GM12878 (cell line): ENCODE measurements at regions not wholly inside any gene's neighbourhood (a gene's known extent, or its start where the extent isn't known, plus 50 kb on each side); places are given as distances from the start of the nearest gene placed in this dataset.

ENCODE experiments used
- ATAC-seq: fragments of 200-7000 bp; cut with Tn5 transposase; 3 replicates; pipeline ENCODE4 v1.9.1; 2020; ENCODE audit warnings: mild to moderate bottlenecking, moderate library complexity
- BruUV-seq: library from RNA; stranded (reverse); fragments of 400-500 nt; replicated peaks from 2 replicates; lab custom pipeline; 2021; lab: Mats Ljungman, UMichigan
- CTCF ChIA-PET: fragments of 300-600 bp; sonication (Branson Sonifier 250); formaldehyde crosslinking; extraction: SDS; loops from one replicate; lab custom pipeline; 2021; ENCODE audit warnings: inconsistent platforms; lab: Yijun Ruan, JAX
- POLR2A ChIA-PET: fragments of 350-600 bp; formaldehyde crosslinking; extraction: SDS; loops from one replicate; lab custom pipeline; 2021; ENCODE audit warnings: inconsistent platforms; lab: Charles Lee
- RAD21 ChIA-PET: fragments of 300-600 bp; sonication (Branson Sonifier 250); formaldehyde crosslinking; loops from one replicate; lab custom pipeline; 2023; ENCODE audit warnings: antibody characterized with exemption; ENCODE audit not compliant: unreplicated experiment; lab: Charles Lee
- SMC1A ChIA-PET: fragments of 300-600 bp; sonication (Branson Sonifier 250); formaldehyde crosslinking; loops from one replicate; lab custom pipeline; 2023; ENCODE audit not compliant: unreplicated experiment, uncharacterized antibody; lab: Charles Lee
- DNase-seq: peaks from one replicate; pipeline ENCODE4 v3.0.0-alpha.2; 2011; ENCODE audit warnings: low read depth, low spot score
- FAIRE-seq: peaks from 3 replicates; lab custom pipeline; 2011; peaks lifted over from hg19 to GRCh38; lab: Jason Lieb, UNC
- H2AFZ ChIP-seq: 2 replicates; pipeline ENCODE4 v1.6.0; 2011; ENCODE audit warnings: low read depth, low read length, control low read depth; ENCODE audit not compliant: control insufficient read depth
- H3K27ac ChIP-seq: 2 replicates; pipeline ENCODE4 v1.5.1; 2011; ENCODE audit warnings: control low read depth; ENCODE audit not compliant: control insufficient read depth, insufficient read depth
- H3K27me3 ChIP-seq, 2 experiments: replicated peaks in 1 of 2; 2 replicates each; pipeline versions ENCODE4 v1.6.0 to v1.6.1; 2011; ENCODE audit warnings: low read length in 1 of 2; ENCODE audit not compliant: control insufficient read depth in 2 of 2, insufficient read depth in 2 of 2
- H3K36me3 ChIP-seq, 2 experiments: 2 replicates each; pipeline ENCODE4 v1.5.1; 2011; ENCODE audit warnings: low read length in 1 of 2; ENCODE audit not compliant: control insufficient read depth in 2 of 2, insufficient read depth in 2 of 2
- H3K4me1 ChIP-seq: 2 replicates; pipeline ENCODE4 v1.6.1; 2011; ENCODE audit warnings: mild to moderate bottlenecking, low read length, moderate library complexity, mixed read lengths; ENCODE audit not compliant: control insufficient read depth, insufficient read depth
- H3K4me2 ChIP-seq: 2 replicates; pipeline ENCODE4 v1.6.0; 2011; ENCODE audit warnings: control low read depth; ENCODE audit not compliant: control insufficient read depth, insufficient read depth
- H3K4me3 ChIP-seq: fragments of 200-600 bp; sonication (generic); 2 replicates; pipeline ENCODE4 v1.5.1; 2016
- H3K79me2 ChIP-seq: 2 replicates; pipeline ENCODE4 v1.6.0; 2011; ENCODE audit warnings: low read length; ENCODE audit not compliant: control insufficient read depth, insufficient read depth
- H3K9ac ChIP-seq: 2 replicates; pipeline ENCODE4 v1.8.0; 2011; ENCODE audit warnings: low read length, control low read depth, mixed read lengths; ENCODE audit not compliant: control insufficient read depth, insufficient read depth
- H3K9me3 ChIP-seq: replicated peaks from 3 replicates; pipeline ENCODE4 v1.5.1; 2011; ENCODE audit warnings: mild to moderate bottlenecking, low read length; ENCODE audit not compliant: control insufficient read depth, insufficient read depth
- H4K20me1 ChIP-seq: 2 replicates; pipeline ENCODE4 v1.6.0; 2011; ENCODE audit not compliant: control insufficient read depth, insufficient read depth
- CBFB ChIP-seq: IDR thresholded peaks from 2 replicates; pipeline ENCODE4 v1.6.1; 2016; ENCODE audit warnings: antibody characterized with exemption, low read depth
- CREM ChIP-seq: IDR thresholded peaks from 2 replicates; pipeline ENCODE4 v1.6.1; 2014; ENCODE audit warnings: antibody characterized with exemption, low read depth
- CUX1 ChIP-seq: IDR thresholded peaks from 2 replicates; pipeline ENCODE4 v1.6.1; 2012; ENCODE audit warnings: improper control_type of control experiment, low read depth, low read length; ENCODE audit not compliant: insufficient replicate concordance
- MXI1 ChIP-seq: fragments of 150-350 bp; IDR thresholded peaks from 2 replicates; pipeline ENCODE4 v1.6.1; 2011; ENCODE audit warnings: low read depth, mild to moderate bottlenecking, inconsistent platforms, low read length, improper control_type of control experiment
- NR2F1 ChIP-seq: fragments of 450-650 bp; conservative IDR thresholded peaks from 2 replicates; pipeline ENCODE4 v1.6.1; 2017; ENCODE audit warnings: mild to moderate bottlenecking
- RUNX3 ChIP-seq: IDR thresholded peaks from 2 replicates; pipeline ENCODE4 v1.6.1; 2012; ENCODE audit warnings: low read length, inconsistent platforms
- SIX5 ChIP-seq: IDR thresholded peaks from 2 replicates; pipeline ENCODE4 v1.6.1; 2011; ENCODE audit warnings: mild to moderate bottlenecking, low read depth, low read length, moderate library complexity; ENCODE audit not compliant: severe bottlenecking
- WGBS: methylation state at CpG from one replicate; pipeline ENCODE4 v1.1.6; 2016; ENCODE audit warnings: low lambda C conversion rate; ENCODE audit not compliant: insufficient replicate concordance, insufficient coverage; ENCODE audit errors: missing lambda C conversion rate; 5-methylcytosine and 5-hydroxymethylcytosine counted together
- in situ Hi-C: fragments of 300-500 bp; cut with MboI; formaldehyde crosslinking; loops from 9 replicates; pipeline ENCODE4 v1.14.3; 2018; ENCODE audit warnings: mixed read lengths
- intact Hi-C: fragments of 100-400 bp; cut with micrococcal nuclease; formaldehyde crosslinking; loops from one replicate; pipeline ENCODE4 v1.14.2; 2022; ENCODE audit not compliant: unreplicated experiment
- TF ChIP-seq, protein P1 (sequence below): fragments of 450-650 bp; IDR thresholded peaks from 2 replicates; pipeline ENCODE4 v1.6.1; 2017; ENCODE audit warnings: mild to moderate bottlenecking, moderate library complexity
- TF ChIP-seq, protein P2 (sequence below): fragments of 450-650 bp; IDR thresholded peaks from 2 replicates; pipeline ENCODE4 v1.6.1; 2016; ENCODE audit warnings: mild to moderate bottlenecking

GRCh38 chr14:80325688-80326087, 114.4 kb upstream of the DIO2 start (continued):
- TF ChIP-seq CUX1: no peak
- no peak for TF ChIP-seq NR2F1
- no peak for TF ChIP-seq MXI1
- TF ChIP-seq CBFB: no peak
- no peak for TF ChIP-seq RUNX3

DNA sequence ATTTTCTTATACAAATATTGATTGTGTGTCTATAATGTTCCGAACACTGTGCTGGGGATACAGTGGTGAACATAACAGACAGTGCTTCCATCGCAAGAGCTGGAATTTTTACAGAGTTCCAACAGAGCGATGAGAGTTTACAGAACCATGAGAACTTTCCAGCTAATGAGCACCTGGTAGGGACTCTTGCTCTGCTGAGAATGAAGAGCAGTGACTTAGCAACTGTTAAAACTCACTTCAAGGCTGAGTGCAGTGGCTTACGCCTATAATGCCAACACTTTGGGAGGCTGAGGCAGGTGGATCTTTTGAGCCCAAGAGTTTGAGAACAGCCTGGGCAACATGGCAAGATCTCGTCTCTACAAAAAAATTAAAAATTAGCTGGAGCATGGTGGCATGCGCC, 113.8 kb upstream of the DIO2 start:
- in situ Hi-C loops: no loop called here
- no peak overlapping the region for H3K4me3 ChIP-seq
- RAD21 ChIA-PET: no interaction called here
- POLR2A ChIA-PET: no interaction called here
- no peaks in the 10 kb centered on the region for H4K20me1 ChIP-seq
- intact Hi-C loops: no loop called here
- no peaks in the 10 kb centered on the region for H3K79me2 ChIP-seq
- no peaks in the 10 kb centered on the region for H3K9me3 ChIP-seq
- DNase-seq: no peak
- H3K27ac ChIP-seq: no peak overlapping the region
- no peak overlapping the region for H2AFZ ChIP-seq
- H3K27me3 ChIP-seq: no peaks in the 10 kb centered on the region
- H3K4me1 ChIP-seq: no peaks in the 10 kb centered on the region
- FAIRE-seq: no peak
- no peaks in the 10 kb centered on the region for H3K36me3 ChIP-seq
- 50% methylated on average over 6 of the region's 6 CpGs for WGBS
- SMC1A ChIA-PET: no interaction called here
- H3K4me2 ChIP-seq: no peak overlapping the region
- no peak overlapping the region for H3K9ac ChIP-seq
- CTCF ChIA-PET: no interaction called here
- ATAC-seq: no peak
- BruUV-seq: no TSS peak
- TF ChIP-seq, protein P1, sequence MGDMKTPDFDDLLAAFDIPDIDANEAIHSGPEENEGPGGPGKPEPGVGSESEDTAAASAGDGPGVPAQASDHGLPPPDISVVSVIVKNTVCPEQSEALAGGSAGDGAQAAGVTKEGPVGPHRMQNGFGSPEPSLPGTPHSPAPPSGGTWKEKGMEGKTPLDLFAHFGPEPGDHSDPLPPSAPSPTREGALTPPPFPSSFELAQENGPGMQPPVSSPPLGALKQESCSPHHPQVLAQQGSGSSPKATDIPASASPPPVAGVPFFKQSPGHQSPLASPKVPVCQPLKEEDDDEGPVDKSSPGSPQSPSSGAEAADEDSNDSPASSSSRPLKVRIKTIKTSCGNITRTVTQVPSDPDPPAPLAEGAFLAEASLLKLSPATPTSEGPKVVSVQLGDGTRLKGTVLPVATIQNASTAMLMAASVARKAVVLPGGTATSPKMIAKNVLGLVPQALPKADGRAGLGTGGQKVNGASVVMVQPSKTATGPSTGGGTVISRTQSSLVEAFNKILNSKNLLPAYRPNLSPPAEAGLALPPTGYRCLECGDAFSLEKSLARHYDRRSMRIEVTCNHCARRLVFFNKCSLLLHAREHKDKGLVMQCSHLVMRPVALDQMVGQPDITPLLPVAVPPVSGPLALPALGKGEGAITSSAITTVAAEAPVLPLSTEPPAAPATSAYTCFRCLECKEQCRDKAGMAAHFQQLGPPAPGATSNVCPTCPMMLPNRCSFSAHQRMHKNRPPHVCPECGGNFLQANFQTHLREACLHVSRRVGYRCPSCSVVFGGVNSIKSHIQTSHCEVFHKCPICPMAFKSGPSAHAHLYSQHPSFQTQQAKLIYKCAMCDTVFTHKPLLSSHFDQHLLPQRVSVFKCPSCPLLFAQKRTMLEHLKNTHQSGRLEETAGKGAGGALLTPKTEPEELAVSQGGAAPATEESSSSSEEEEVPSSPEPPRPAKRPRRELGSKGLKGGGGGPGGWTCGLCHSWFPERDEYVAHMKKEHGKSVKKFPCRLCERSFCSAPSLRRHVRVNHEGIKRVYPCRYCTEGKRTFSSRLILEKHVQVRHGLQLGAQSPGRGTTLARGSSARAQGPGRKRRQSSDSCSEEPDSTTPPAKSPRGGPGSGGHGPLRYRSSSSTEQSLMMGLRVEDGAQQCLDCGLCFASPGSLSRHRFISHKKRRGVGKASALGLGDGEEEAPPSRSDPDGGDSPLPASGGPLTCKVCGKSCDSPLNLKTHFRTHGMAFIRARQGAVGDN: no peak
- no peak for TF ChIP-seq CREM
- TF ChIP-seq CBFB: no peak
- TF ChIP-seq SIX5: no peak
- TF ChIP-seq, protein P2, sequence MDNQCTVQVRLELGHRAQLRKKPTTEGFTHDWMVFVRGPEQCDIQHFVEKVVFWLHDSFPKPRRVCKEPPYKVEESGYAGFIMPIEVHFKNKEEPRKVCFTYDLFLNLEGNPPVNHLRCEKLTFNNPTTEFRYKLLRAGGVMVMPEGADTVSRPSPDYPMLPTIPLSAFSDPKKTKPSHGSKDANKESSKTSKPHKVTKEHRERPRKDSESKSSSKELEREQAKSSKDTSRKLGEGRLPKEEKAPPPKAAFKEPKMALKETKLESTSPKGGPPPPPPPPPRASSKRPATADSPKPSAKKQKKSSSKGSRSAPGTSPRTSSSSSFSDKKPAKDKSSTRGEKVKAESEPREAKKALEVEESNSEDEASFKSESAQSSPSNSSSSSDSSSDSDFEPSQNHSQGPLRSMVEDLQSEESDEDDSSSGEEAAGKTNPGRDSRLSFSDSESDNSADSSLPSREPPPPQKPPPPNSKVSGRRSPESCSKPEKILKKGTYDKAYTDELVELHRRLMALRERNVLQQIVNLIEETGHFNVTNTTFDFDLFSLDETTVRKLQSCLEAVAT: no peak
